ENCODE measurements at regions not wholly inside any gene's neighbourhood (a gene's known extent, or its start where the extent isn't known, plus 50 kb on each side); places are given as distances from the start of the nearest gene placed in this dataset.

GRCh38 chrX:143570782-143571181, 53.5 kb upstream of the SPANXN3 start (continued):
- no peak for TF ChIP-seq ZSCAN5A (tag by site-specific recombination; IDR thresholded peaks at IDR 0.05)
- no peak for TF ChIP-seq ZNF639 (tag by site-specific recombination; IDR thresholded peaks at IDR 0.05)
- no peak for TF ChIP-seq YY2 (tag by site-specific recombination; IDR thresholded peaks at IDR 0.05)
- no peak for TF ChIP-seq ZNF16 (tag by site-specific recombination; IDR thresholded peaks at IDR 0.05; ENCODE audit: low read depth)
- no peak for TF ChIP-seq ZNF768 (tag by site-specific recombination; IDR thresholded peaks at IDR 0.05)
- no peak for TF ChIP-seq ZFP41 (tag by site-specific recombination; IDR thresholded peaks at IDR 0.05; ENCODE audit: borderline replicate concordance)
- no peak for TF ChIP-seq AEBP2 (tag by site-specific recombination; IDR thresholded peaks at IDR 0.05; ENCODE audit: borderline replicate concordance)
- TF ChIP-seq PRDM1 (tag by site-specific recombination; IDR thresholded peaks at IDR 0.05): no peak
- TF ChIP-seq ZNF624 (tag by site-specific recombination; IDR thresholded peaks at IDR 0.05): no peak

GRCh38 chrX:143568467-143568866, 51.2 kb upstream of the SPANXN3 start:
- H3K36me3 ChIP-seq (ENCODE audit: control insufficient read depth in 2 of 2, insufficient read depth in 1 of 2, low read length in 2 of 2): no peaks in the 10 kb centered on the region
- POLR2A ChIA-PET: no interaction called here

More at GRCh38 chrX:143568467-143568866, 51.2 kb upstream of the SPANXN3 start:
- Histone ChIP-seq H3K9me3 (ENCODE audit: control insufficient read depth, insufficient read depth, low read depth, low read length) (no peaks in the 10 kb centered on the region), H3K27ac (ENCODE audit: extremely low read depth, low read depth, low read length) (no peak overlapping the region), H3K4me3 (ENCODE audit: low read depth, low read length) (no peak overlapping the region), H3K4me1 (ENCODE audit: control insufficient read depth, insufficient read depth, low read length) (no peaks in the 10 kb centered on the region)
- no peak for TF ChIP-seq TRIM28 (IDR thresholded peaks at IDR 0.05; ENCODE audit: borderline replicate concordance, low read length)
- TF ChIP-seq ZNF404 (tag by site-specific recombination; IDR thresholded peaks at IDR 0.05): no peak
- no peak for TF ChIP-seq KLF9 (tag by site-specific recombination; IDR thresholded peaks at IDR 0.05; ENCODE audit: low read depth)
- no peak for TF ChIP-seq ZNF184 (tag by site-specific recombination; IDR thresholded peaks at IDR 0.05)
- no peak for TF ChIP-seq ZNF140 (tag by site-specific recombination; IDR thresholded peaks at IDR 0.05)
- TF ChIP-seq ZNF426 (tag by site-specific recombination; IDR thresholded peaks at IDR 0.05): no peak
- no peak for TF ChIP-seq KLF17 (tag by site-specific recombination; IDR thresholded peaks at IDR 0.05)
- TF ChIP-seq MEIS1 (CRISPR knock-in tag; IDR thresholded peaks at IDR 0.05; ENCODE audit: borderline replicate concordance): no peak
- no peak for TF ChIP-seq ZNF580 (tag by site-specific recombination; IDR thresholded peaks at IDR 0.05)
- TF ChIP-seq GLIS1 (tag by site-specific recombination; IDR thresholded peaks at IDR 0.05): no peak
- no peak for TF ChIP-seq ZNF155 (tag by site-specific recombination; IDR thresholded peaks at IDR 0.05)
- no peak for TF ChIP-seq ZSCAN4 (tag by site-specific recombination; IDR thresholded peaks at IDR 0.05)
- no peak for TF ChIP-seq ZNF654 (tag by site-specific recombination; IDR thresholded peaks at IDR 0.05; ENCODE audit: low read depth)
- TF ChIP-seq ZNF76 (tag by site-specific recombination; IDR thresholded peaks at IDR 0.05; ENCODE audit: borderline replicate concordance, low read depth): no peak
- no peak for TF ChIP-seq ZNF488 (tag by site-specific recombination; IDR thresholded peaks at IDR 0.05)
- no peak for TF ChIP-seq ZNF514 (tag by site-specific recombination; IDR thresholded peaks at IDR 0.05)
- no peak for TF ChIP-seq ZNF843 (tag by site-specific recombination; IDR thresholded peaks at IDR 0.05)
- TF ChIP-seq ELK4 (IDR thresholded peaks at IDR 0.05; ENCODE audit: borderline replicate concordance, low read depth, low read length): no peak
- TF ChIP-seq ZNF114 (tag by site-specific recombination; IDR thresholded peaks at IDR 0.05): no peak
- CTCF ChIA-PET: no interaction called here

Measured in HEK293 (cell line).